GM12801 (cell line): ENCODE measurements at regions not wholly inside any gene's neighbourhood (a gene's known extent, or its start where the extent isn't known, plus 50 kb on each side); places are given as distances from the start of the nearest gene placed in this dataset.

Source experiments
- TF ChIP-seq, protein P1 (sequence below): IDR thresholded peaks from one replicate; pipeline ENCODE4 v1.5.1; 2011; ENCODE audit warnings: control low read depth; ENCODE audit not compliant: insufficient read length; ENCODE audit errors: extremely low read depth

- TF ChIP-seq, protein P1, sequence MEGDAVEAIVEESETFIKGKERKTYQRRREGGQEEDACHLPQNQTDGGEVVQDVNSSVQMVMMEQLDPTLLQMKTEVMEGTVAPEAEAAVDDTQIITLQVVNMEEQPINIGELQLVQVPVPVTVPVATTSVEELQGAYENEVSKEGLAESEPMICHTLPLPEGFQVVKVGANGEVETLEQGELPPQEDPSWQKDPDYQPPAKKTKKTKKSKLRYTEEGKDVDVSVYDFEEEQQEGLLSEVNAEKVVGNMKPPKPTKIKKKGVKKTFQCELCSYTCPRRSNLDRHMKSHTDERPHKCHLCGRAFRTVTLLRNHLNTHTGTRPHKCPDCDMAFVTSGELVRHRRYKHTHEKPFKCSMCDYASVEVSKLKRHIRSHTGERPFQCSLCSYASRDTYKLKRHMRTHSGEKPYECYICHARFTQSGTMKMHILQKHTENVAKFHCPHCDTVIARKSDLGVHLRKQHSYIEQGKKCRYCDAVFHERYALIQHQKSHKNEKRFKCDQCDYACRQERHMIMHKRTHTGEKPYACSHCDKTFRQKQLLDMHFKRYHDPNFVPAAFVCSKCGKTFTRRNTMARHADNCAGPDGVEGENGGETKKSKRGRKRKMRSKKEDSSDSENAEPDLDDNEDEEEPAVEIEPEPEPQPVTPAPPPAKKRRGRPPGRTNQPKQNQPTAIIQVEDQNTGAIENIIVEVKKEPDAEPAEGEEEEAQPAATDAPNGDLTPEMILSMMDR, result no peak
Measured at GRCh38 chr3:170750478-170750830, 119.5 kb downstream of the RPL22L1 start.

- TF ChIP-seq, protein P1, result no peak
Measured at GRCh38 chr3:170749765-170750477, 120.1 kb downstream of the RPL22L1 start.

- TF ChIP-seq, protein P1, result no peak
Measured at GRCh38 chr3:170749185-170749584, 120.8 kb downstream of the RPL22L1 start.

GRCh38 chr3:170746175-170746942 is 123.6 kb downstream of the RPL22L1 start:
- TF ChIP-seq, protein P1, result no peak

DNA sequence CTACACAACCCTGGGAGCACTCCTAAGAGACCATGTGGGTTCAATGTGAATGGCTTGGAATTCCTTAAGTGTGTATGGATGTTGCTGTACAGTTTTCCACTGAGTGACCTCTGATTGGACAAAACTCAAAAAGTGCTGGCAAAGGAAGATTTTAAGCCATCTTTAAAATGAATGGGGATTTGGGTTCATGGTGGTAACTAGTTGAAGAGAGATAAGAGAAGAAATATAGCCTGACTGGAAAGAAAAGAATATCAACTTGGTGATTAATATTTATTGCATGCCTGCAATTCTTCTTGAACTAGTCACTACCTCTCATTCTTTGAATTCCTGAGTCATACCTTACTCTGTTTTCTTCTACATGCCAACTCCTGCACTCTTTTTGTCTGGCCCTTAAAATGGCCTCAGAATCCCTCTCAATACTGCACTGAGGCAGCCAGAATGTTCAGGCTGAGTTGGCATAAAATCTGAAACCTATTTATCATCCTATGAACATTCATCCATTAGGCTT is 124.7 kb downstream of the RPL22L1 start:
- TF ChIP-seq, protein P1, result no peak

GRCh38 chr3:170741756-170742529 is 128.1 kb downstream of the RPL22L1 start:
- TF ChIP-seq, protein P1, result no peak
